ENCODE measurements at regions not wholly inside any gene's neighbourhood (a gene's known extent, or its start where the extent isn't known, plus 50 kb on each side); places are given as distances from the start of the nearest gene placed in this dataset.
"Not testable (repeated sequence)": the region's sequence is repeated elsewhere in the genome, so short reads cannot be mapped to it uniquely, and the experiment has no call there.

DNA sequence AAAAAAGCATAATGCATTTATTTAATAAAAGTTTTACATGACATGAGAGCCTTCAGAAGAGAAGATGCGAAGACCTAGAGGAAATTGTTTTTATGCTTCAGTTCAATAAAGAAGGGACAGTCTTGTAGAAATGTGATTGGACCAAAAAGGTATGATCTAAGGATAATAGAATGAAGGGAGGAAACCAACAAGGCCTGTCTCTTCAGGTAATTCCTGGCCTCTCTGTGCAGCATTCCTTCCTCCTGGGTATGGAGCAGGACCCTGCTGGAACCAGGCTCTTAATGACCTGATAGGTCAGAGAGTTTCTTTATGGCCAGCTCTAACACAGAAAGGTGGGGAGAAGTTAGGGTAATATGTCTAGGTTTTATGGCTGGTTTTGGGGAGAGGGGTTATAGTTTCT, 162.8 kb upstream of the HEY2 start:
- no peak overlapping the region for H3K27ac ChIP-seq (ENCODE audit: low read depth, low read length)
- no peaks in the 10 kb centered on the region for H3K27me3 ChIP-seq (ENCODE audit: control insufficient read depth in 2 of 2, insufficient read depth in 2 of 2, low read length in 2 of 2)
- H3K9me3 ChIP-seq (ENCODE audit: control insufficient read depth in 2 of 3, low read length in 3 of 3) = no peaks in the 10 kb centered on the region
- Mint-ChIP-seq H3K36me3 (peaks cover 0 to 5% (median 0%) of the 10 kb centered on the region in 5 donors), H3K4me3 (no peak overlapping the region), H3K27ac (no peak overlapping the region), H3K27me3 (peaks cover 3 to 46% (median 34%) of the 10 kb centered on the region in 5 donors), H3K9me3 (no peaks in the 10 kb centered on the region), H3K4me1 (no peaks in the 10 kb centered on the region)
- H3K36me3 ChIP-seq (ENCODE audit: control insufficient read depth in 2 of 3, insufficient read depth in 3 of 3, low read length in 3 of 3) = no peaks in the 10 kb centered on the region
- intact Hi-C loops (cut with micrococcal nuclease) = no loop called here
- no peak for ATAC-seq
- H3K4me3 ChIP-seq (ENCODE audit: low read length) = no peak overlapping the region
- ChIA-PET CTCF (no interaction called here), POLR2A (no interaction called here)
- no peak for DNase-seq
- no peaks in the 10 kb centered on the region for H3K4me1 ChIP-seq (ENCODE audit: control insufficient read depth in 2 of 2, insufficient read depth in 2 of 2, low read length in 2 of 2)

DNA sequence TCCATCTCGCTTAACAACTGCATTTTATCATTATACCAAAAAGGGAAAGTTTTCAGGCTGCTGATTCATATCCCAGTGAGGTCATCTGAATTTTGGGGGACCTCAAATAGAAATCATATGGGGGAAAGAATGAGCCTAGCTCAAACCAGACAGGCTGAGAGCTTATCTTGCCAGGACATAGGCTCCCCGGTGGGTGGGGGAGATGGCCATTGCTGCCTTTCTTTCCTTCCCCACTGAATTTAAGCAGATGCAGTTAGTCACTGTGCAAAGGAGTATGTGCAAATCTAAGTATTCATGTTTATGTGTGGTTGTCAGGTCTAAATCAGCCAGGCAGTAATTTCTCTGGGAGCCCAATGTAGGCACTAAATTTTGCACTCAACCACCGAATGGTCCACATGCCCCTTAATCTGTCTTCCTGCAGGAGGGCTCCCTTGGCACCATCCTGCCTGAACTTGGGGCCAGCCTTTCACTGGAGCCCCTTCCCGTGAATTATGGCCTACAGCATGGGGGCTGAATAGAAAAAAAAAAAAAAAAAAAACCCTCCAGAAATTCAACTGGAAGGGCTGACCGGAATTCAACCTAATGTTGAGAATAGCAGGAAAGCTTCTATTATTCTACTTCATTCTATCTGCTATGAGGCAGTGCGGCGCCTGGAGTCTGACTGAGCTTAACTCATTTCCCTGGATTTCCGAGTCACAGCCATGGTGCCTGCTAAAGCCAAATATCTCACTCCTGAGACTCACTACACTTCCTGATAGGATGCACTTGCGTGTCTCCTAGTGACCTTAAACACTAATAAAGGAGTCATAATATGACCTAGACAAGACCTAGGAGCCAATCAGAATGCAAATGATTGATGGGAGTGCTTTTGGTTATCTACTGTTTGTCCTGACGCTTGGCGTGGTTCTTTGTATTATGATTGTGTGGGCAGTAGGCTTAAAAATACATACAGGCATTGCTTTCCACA, 161.5 kb upstream of the HEY2 start:
- Mint-ChIP-seq H3K27me3 (peaks cover 3 to 42% (median 25%) of the 10 kb centered on the region in 5 donors), H3K36me3 (peaks cover 0 to 5% (median 0%) of the 10 kb centered on the region in 5 donors), H3K9me3 (no peaks in the 10 kb centered on the region), H3K4me1 (no peaks in the 10 kb centered on the region), H3K27ac (no peak overlapping the region), H3K4me3 (no peak overlapping the region)
- Histone ChIP-seq H3K36me3 (ENCODE audit: control insufficient read depth in 2 of 3, insufficient read depth in 3 of 3, low read length in 3 of 3) (no peaks in the 10 kb centered on the region), H3K4me3 (ENCODE audit: low read length) (no peak overlapping the region), H3K9me3 (ENCODE audit: control insufficient read depth in 2 of 3, low read length in 3 of 3) (no peaks in the 10 kb centered on the region), H3K4me1 (ENCODE audit: control insufficient read depth in 2 of 2, insufficient read depth in 2 of 2, low read length in 2 of 2) (no peaks in the 10 kb centered on the region), H3K27me3 (ENCODE audit: control insufficient read depth in 2 of 2, insufficient read depth in 2 of 2, low read length in 2 of 2) (no peaks in the 10 kb centered on the region), H3K27ac (ENCODE audit: low read depth, low read length) (no peak overlapping the region)
- POLR2A ChIA-PET = no interaction called here
- ATAC-seq = no peak
- intact Hi-C loops (cut with micrococcal nuclease) = no loop called here
- no peak for DNase-seq
- CTCF ChIA-PET = no interaction called here

DNA sequence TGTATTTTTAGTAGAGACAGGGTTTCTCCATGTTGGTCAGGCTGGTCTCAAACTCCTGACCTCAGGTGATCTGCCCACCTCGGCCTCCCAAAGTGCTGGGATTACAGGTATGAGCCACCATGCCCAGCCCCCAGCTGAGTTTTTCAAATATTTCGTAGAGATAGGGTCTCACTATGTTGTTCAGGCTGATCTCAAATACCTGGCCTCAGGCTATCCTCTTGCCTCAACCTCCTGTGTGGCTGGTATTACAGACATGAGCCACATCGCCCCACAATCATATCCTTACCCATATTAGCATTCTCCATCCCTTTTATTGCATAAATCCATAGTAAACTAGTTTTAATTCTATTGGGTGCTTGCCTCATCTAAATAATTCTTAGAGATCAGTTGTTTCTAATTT, 157.6 kb upstream of the HEY2 start:
- H3K9me3 Mint-ChIP-seq; H3K4me3 ChIP-seq (ENCODE audit: low read length); CTCF ChIA-PET: not testable (repeated sequence)

GRCh38 chr6:125593746-125594145, 155.7 kb upstream of the HEY2 start:
- no peak overlapping the region for H3K4me3 Mint-ChIP-seq
- Histone ChIP-seq H3K36me3 (ENCODE audit: control insufficient read depth in 2 of 3, insufficient read depth in 3 of 3, low read length in 3 of 3) (no peaks in the 10 kb centered on the region), H3K27me3 (ENCODE audit: control insufficient read depth in 2 of 2, insufficient read depth in 2 of 2, low read length in 2 of 2) (no peaks in the 10 kb centered on the region), H3K9me3 (ENCODE audit: control insufficient read depth in 2 of 3, low read length in 3 of 3) (no peaks in the 10 kb centered on the region), H3K4me1 (ENCODE audit: control insufficient read depth in 2 of 2, insufficient read depth in 2 of 2, low read length in 2 of 2) (no peaks in the 10 kb centered on the region), H3K4me3 (ENCODE audit: low read length) (no peak overlapping the region), H3K27ac (ENCODE audit: low read depth, low read length) (no peak overlapping the region)
- H3K9me3 Mint-ChIP-seq = no peaks in the 10 kb centered on the region
- POLR2A ChIA-PET = no interaction called here
- intact Hi-C loops (cut with micrococcal nuclease) = no loop called here
- peaks cover 0 to 5% (median 0%) of the 10 kb centered on the region in 5 donors for H3K36me3 Mint-ChIP-seq
- no peak overlapping the region for H3K27ac Mint-ChIP-seq
- peaks cover 1 to 16% (median 15%) of the 10 kb centered on the region in 5 donors for H3K27me3 Mint-ChIP-seq
- CTCF ChIA-PET = no interaction called here
- H3K4me1 Mint-ChIP-seq = no peaks in the 10 kb centered on the region
- DNase-seq (no peak), ATAC-seq (no peak)

More for the DNA sequence above, 157.6 kb upstream of the HEY2 start:
- H3K4me3 Mint-ChIP-seq; intact Hi-C loops (cut with micrococcal nuclease); POLR2A ChIA-PET; H3K27ac ChIP-seq (ENCODE audit: low read depth, low read length); H3K27me3 ChIP-seq (ENCODE audit: control insufficient read depth in 2 of 2, insufficient read depth in 2 of 2, low read length in 2 of 2); H3K9me3 ChIP-seq (ENCODE audit: control insufficient read depth in 2 of 3, low read length in 3 of 3); H3K4me1 ChIP-seq (ENCODE audit: control insufficient read depth in 2 of 2, insufficient read depth in 2 of 2, low read length in 2 of 2); ATAC-seq; H3K36me3 ChIP-seq (ENCODE audit: control insufficient read depth in 2 of 3, insufficient read depth in 3 of 3, low read length in 3 of 3); H3K27ac Mint-ChIP-seq; H3K36me3 Mint-ChIP-seq; H3K4me1 Mint-ChIP-seq; DNase-seq: not testable (repeated sequence)
- H3K27me3 Mint-ChIP-seq = peaks cover 3 to 21% (median 16%) of the 10 kb centered on the region in 5 donors

- Histone ChIP-seq H3K27me3 (ENCODE audit: control insufficient read depth in 2 of 2, insufficient read depth in 2 of 2, low read length in 2 of 2) (no peaks in the 10 kb centered on the region), H3K4me1 (ENCODE audit: control insufficient read depth in 2 of 2, insufficient read depth in 2 of 2, low read length in 2 of 2) (no peaks in the 10 kb centered on the region), H3K4me3 (ENCODE audit: low read length) (no peak overlapping the region), H3K27ac (ENCODE audit: low read depth, low read length) (no peak overlapping the region), H3K9me3 (ENCODE audit: control insufficient read depth in 2 of 3, low read length in 3 of 3) (no peaks in the 10 kb centered on the region), H3K36me3 (ENCODE audit: control insufficient read depth in 2 of 3, insufficient read depth in 3 of 3, low read length in 3 of 3) (no peaks in the 10 kb centered on the region)
- ATAC-seq = no peak
- intact Hi-C loops (cut with micrococcal nuclease) = no loop called here
- H3K9me3 Mint-ChIP-seq = no peaks in the 10 kb centered on the region
- DNase-seq = no peak
- H3K4me1 Mint-ChIP-seq = no peaks in the 10 kb centered on the region
- ChIA-PET CTCF (no interaction called here), POLR2A (no interaction called here)
- H3K36me3 Mint-ChIP-seq = no peaks in the 10 kb centered on the region
- peaks cover 1 to 26% (median 14%) of the 10 kb centered on the region in 5 donors for H3K27me3 Mint-ChIP-seq
- no peak overlapping the region for H3K27ac Mint-ChIP-seq
- no peak overlapping the region for H3K4me3 Mint-ChIP-seq
Measured at GRCh38 chr6:125596020-125596419, 153.4 kb upstream of the HEY2 start.

DNA sequence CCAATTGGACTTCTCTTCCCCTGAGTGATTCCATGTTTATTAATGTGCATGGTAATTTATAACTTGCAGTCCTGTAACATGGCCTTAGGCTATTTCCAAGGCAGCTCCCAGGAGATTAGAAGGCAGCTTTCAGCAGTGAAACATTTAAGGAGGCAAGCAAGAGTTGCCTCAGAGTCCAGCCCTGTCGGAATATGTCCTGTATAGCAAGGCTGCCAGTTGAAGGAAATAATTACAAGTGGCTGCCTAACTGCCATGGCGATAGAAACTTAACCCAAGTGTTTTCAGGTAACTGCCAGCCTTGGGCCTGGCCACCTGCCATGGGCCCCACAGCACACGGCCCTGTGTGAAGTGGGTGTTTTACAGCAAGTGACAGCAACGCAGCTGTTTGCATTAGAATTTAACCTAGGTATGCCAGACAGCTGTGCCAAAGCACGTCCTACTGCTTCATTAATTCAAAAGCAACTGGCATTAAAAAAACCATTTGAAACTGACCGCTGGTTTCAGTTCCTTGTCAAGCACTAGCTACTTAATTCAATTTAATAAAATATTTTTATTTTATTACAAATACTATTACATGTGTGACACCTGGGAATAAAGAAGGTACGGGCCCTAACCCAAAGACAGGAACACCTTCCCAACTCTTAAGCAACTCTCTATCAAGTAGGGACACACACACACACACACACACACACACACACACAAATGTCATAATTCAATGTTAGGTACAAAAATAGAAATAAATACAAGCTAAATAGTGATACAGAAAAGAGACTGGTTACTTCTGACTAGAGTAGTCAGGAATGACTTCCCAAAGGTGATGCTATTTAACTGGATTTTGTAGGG, 151.8 kb upstream of the HEY2 start:
- ChIA-PET POLR2A (no interaction called here), CTCF (no interaction called here)
- Mint-ChIP-seq H3K4me1 (no peaks in the 10 kb centered on the region), H3K27me3 (peaks cover 3 to 32% (median 19%) of the 10 kb centered on the region in 5 donors), H3K36me3 (no peaks in the 10 kb centered on the region), H3K9me3 (no peaks in the 10 kb centered on the region), H3K4me3 (no peak overlapping the region), H3K27ac (no peak overlapping the region)
- Histone ChIP-seq H3K27ac (ENCODE audit: low read depth, low read length) (no peak overlapping the region), H3K9me3 (ENCODE audit: control insufficient read depth in 2 of 3, low read length in 3 of 3) (no peaks in the 10 kb centered on the region), H3K4me1 (ENCODE audit: control insufficient read depth in 2 of 2, insufficient read depth in 2 of 2, low read length in 2 of 2) (no peaks in the 10 kb centered on the region), H3K4me3 (ENCODE audit: low read length) (no peak overlapping the region), H3K27me3 (ENCODE audit: control insufficient read depth in 2 of 2, insufficient read depth in 2 of 2, low read length in 2 of 2) (no peaks in the 10 kb centered on the region), H3K36me3 (ENCODE audit: control insufficient read depth in 2 of 3, insufficient read depth in 3 of 3, low read length in 3 of 3) (no peaks in the 10 kb centered on the region)
- intact Hi-C loops (cut with micrococcal nuclease) = no loop called here
- ATAC-seq (no peak), DNase-seq (no peak)
